ENCODE measurements at regions not wholly inside any gene's neighbourhood (a gene's known extent, or its start where the extent isn't known, plus 50 kb on each side); places are given as distances from the start of the nearest gene placed in this dataset.
"Not testable (repeated sequence)": the region's sequence is repeated elsewhere in the genome, so short reads cannot be mapped to it uniquely, and the experiment has no call there.

GRCh38 chr13:58340895-58341294 is 709.4 kb downstream of the PCDH17 start:
- no peak overlapping the region for H3K27ac ChIP-seq
- TF ChIP-seq CTCF (IDR thresholded peaks at IDR 0.05) = no peak
- DNase-seq (ENCODE audit: low spot score) = no peak
- H3K4me3 ChIP-seq = no peak overlapping the region

GRCh38 chr13:58341318-58341717 is 709.8 kb downstream of the PCDH17 start:
- no peak for DNase-seq (ENCODE audit: low spot score)
- Histone ChIP-seq H3K27ac (no peak overlapping the region), H3K4me3 (no peak overlapping the region)
- no peak for TF ChIP-seq CTCF (IDR thresholded peaks at IDR 0.05)

GRCh38 chr13:58343076-58343475 is 711.5 kb downstream of the PCDH17 start:
- H3K4me3 ChIP-seq = no peak overlapping the region
- TF ChIP-seq CTCF (IDR thresholded peaks at IDR 0.05) = no peak
- no peak for DNase-seq (ENCODE audit: low spot score)
- no peak overlapping the region for H3K27ac ChIP-seq

- DNase-seq (ENCODE audit: low spot score); H3K27ac ChIP-seq; H3K4me3 ChIP-seq: not testable (repeated sequence)
Observed at GRCh38 chr13:58352100-58352499, 720.6 kb downstream of the PCDH17 start.

- no peak for DNase-seq (ENCODE audit: low spot score)
- H3K4me3 ChIP-seq = no peak overlapping the region
- no peak for TF ChIP-seq CTCF (IDR thresholded peaks at IDR 0.05)
- no peak overlapping the region for H3K27ac ChIP-seq
Observed at GRCh38 chr13:58369936-58370335, 738.4 kb downstream of the PCDH17 start.

- Histone ChIP-seq H3K4me3 (no peak overlapping the region), H3K27ac (no peak overlapping the region)
- no peak for TF ChIP-seq CTCF (IDR thresholded peaks at IDR 0.05)
- DNase-seq (ENCODE audit: low spot score) = no peak
Observed at GRCh38 chr13:58376349-58376748, 744.8 kb downstream of the PCDH17 start.

- no peak for TF ChIP-seq CTCF (IDR thresholded peaks at IDR 0.05)
- Histone ChIP-seq H3K27ac (no peak overlapping the region), H3K4me3 (no peak overlapping the region)
- no peak for DNase-seq (ENCODE audit: low spot score)
Observed at GRCh38 chr13:58376775-58377174, 745.2 kb downstream of the PCDH17 start.

GRCh38 chr13:58379221-58379620 is 747.7 kb downstream of the PCDH17 start:
- no peak for DNase-seq (ENCODE audit: low spot score)

GRCh38 chr13:58385336-58385735 is 753.8 kb downstream of the PCDH17 start:
- not testable (repeated sequence) for DNase-seq (ENCODE audit: low spot score); H3K4me3 ChIP-seq; H3K27ac ChIP-seq

More at GRCh38 chr13:58379221-58379620, 747.7 kb downstream of the PCDH17 start:
- no peak overlapping the region for H3K27ac ChIP-seq
- no peak for TF ChIP-seq CTCF (IDR thresholded peaks at IDR 0.05)
- no peak overlapping the region for H3K4me3 ChIP-seq
